ENCODE measurements at regions not wholly inside any gene's neighbourhood (a gene's known extent, or its start where the extent isn't known, plus 50 kb on each side); places are given as distances from the start of the nearest gene placed in this dataset.

DNA sequence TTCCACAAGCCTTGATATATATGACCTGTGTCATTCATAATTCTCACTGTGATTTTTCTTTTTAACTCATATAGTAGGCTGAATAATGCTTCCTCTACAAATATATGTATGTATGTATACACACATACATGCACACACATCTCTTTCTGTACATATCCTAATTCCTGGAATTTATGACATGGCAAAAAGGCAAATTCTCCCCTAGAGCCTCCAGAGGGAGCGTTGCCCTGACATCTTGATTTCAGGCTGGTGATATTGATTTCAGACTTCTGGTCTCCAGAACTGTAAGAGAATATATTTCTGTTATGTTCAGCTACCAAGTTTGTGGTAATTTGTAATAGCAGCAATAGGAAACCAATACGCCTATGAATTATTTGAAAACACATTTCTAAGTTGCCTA lies 166.6 kb upstream of the GAS1 start:
- TF ChIP-seq, protein P1, sequence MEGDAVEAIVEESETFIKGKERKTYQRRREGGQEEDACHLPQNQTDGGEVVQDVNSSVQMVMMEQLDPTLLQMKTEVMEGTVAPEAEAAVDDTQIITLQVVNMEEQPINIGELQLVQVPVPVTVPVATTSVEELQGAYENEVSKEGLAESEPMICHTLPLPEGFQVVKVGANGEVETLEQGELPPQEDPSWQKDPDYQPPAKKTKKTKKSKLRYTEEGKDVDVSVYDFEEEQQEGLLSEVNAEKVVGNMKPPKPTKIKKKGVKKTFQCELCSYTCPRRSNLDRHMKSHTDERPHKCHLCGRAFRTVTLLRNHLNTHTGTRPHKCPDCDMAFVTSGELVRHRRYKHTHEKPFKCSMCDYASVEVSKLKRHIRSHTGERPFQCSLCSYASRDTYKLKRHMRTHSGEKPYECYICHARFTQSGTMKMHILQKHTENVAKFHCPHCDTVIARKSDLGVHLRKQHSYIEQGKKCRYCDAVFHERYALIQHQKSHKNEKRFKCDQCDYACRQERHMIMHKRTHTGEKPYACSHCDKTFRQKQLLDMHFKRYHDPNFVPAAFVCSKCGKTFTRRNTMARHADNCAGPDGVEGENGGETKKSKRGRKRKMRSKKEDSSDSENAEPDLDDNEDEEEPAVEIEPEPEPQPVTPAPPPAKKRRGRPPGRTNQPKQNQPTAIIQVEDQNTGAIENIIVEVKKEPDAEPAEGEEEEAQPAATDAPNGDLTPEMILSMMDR (IDR thresholded peaks at IDR 0.05; ENCODE audit: low read depth, low read length): no peak
- TF ChIP-seq EZH2phosphoT487 (IDR thresholded peaks at IDR 0.05; ENCODE audit: low read depth): no peak
